HG02759 (cell line): ENCODE measurements at regions not wholly inside any gene's neighbourhood (a gene's known extent, or its start where the extent isn't known, plus 50 kb on each side); places are given as distances from the start of the nearest gene placed in this dataset.

Experiments
- ATAC-seq: cut with Tn5 transposase; IDR thresholded peaks from one replicate; pipeline ENCODE4 v1.9.1; 2021; ENCODE audit warnings: mild to moderate bottlenecking, moderate library complexity; ENCODE audit not compliant: unreplicated experiment

DNA sequence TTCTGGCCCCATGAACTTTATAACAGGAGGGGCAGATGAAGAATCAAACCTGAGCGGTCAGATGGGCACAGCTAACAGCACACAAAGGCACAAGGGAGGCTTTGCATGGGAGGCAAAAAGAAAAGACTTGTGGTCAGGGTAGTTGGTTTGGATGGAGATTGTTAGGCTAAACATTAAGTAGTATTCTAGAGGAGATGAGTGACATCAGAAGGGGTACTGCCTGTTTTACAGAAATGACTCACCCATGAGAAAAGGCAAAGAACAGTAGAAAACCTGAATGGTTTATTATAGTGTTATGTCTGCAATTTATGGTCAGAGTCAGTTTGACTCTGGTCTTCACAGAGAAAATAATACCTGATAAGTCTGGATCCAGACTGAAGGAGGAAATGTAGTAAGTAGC lies 129.8 kb upstream of the KIRREL3 start:
- ATAC-seq = peak; percentile 68

DNA sequence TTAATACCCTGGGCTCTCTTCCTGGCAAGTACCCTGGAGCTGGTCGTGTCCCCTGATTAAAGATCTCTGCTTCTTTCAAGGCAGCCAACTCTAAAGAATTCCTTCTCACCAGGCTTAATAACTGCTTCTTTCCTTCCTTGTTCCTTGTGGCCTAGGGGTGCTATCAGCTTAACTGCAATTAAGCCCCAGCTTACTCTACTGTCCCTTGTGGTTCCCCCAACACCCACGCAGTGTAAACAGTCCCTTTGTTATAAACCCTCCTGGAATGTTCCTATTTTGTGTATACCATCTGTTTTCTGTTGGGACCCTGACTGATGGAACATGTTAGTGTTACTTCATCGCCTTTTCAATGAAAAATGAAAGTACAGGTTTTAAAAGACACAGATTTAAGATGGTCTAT lies 126.4 kb upstream of the KIRREL3 start:
- no peak for ATAC-seq

DNA sequence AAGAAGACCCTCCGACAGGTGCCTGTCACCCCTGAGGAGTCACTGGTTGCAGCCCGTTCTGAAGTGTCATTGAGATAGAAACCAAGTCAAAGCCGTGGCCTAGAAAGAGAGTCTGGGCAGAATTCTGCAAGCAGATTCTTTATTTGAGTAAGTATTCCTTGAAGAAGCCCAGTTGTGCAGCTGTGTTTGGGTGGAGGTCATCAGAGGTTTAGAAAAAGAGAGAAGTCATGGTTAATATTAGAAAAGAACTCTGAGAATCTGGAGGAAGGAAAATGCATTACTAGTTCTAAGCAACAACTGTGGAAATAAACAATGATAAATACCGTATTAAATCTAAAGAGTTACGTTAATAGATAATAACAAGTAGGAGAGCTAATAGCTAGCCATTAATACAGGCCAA lies 118.8 kb upstream of the KIRREL3 start:
- no peak for ATAC-seq

DNA sequence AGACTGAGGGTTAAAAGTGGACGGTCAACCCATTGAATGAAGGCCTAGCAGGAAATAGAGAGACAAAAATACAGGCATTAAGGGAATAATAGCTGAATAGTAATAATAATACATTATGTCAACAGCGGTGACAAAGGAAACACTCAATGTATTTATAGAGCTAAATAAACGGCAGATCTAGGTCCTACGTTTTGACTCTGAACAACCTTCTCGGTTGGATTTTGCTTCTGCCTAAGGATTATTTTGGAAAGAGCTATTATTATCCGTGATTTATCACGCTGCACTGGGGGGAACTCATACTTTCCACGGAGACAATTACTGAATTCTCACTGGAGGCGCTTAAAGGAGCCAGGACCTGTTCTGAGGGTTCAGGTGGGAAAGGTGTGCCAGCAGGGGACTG lies 118.2 kb upstream of the KIRREL3 start:
- no peak for ATAC-seq

DNA sequence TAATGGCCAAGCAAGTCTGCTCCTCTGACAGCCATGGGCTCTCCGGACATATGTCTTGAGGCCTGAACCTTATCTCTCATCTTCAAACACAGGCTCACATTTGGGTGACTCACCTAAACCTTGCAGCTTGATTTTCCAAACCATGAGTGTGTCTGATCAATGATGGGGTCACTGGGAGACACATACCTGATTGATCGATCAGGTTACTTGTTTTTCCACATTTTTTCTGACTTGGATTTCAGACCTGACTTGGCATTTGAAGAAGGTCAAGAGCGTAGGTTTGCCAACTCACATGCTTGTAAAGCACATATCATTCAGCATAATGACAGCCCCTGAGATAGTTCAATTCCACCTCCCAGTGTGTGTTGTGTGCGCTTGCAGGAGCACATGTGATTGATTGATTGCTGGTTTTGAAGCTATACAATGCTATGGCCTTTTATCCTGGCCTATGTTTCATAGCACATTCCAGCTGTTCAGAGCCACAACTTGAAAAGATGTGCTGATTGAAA lies 116.7 kb upstream of the KIRREL3 start:
- ATAC-seq = no peak

DNA sequence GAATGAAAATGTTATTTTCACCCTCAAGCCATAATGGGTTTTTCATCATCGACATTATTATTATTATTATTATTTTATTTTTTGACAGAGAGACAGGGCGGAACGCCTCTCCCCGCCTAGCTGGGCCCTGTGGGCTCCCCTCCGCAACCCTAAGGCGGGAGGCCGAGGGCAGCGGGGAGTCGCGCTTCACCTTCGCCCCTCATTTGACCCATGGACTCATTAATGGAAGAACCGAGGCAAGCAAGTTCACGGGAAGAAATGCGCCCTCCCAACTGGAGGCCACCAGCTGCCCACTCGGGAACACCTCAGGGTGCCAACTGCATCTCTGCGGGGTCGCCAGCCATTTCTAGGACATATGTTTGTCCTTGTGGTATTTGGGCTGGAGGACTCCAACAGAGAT lies 115.3 kb upstream of the KIRREL3 start:
- ATAC-seq = no peak

DNA sequence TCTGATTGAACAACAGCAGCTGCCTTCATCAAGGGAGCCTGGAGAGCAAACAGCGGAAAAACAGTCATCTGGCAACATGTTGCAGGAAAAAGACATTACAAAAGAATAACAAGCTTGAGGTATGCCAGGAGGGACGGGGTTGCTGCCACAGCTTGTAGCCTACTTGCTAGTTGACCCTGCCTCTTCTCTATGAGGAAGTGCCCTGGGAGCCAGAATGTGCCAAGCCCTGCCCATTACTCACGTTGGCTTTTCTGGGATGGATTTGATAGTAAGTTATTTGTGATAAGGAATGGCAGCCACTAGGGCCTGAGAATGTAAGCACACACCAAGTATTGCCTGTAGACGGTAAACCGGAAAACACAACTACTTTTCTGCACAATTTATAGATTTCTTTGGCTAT lies 113.5 kb upstream of the KIRREL3 start:
- no peak for ATAC-seq

DNA sequence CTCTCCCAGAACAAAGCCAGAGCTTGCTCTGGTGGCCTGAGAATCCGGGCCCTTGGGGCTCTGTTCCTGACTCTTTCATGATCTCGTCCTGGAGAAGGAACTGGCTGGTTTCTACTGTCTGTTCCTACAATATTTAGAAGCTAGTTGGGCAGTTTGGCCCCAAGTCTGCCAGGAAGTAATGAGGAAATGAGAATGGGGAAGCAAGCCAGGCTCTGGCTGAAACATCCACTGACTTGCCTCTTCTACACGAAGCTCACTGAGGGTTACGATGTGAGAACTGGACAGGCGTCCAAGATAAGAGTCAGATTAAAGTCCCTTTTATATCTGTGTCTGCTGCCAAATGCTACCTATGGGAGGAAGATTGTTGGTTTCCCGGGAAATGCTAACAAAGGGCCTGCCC lies 110.0 kb upstream of the KIRREL3 start:
- ATAC-seq = no peak

DNA sequence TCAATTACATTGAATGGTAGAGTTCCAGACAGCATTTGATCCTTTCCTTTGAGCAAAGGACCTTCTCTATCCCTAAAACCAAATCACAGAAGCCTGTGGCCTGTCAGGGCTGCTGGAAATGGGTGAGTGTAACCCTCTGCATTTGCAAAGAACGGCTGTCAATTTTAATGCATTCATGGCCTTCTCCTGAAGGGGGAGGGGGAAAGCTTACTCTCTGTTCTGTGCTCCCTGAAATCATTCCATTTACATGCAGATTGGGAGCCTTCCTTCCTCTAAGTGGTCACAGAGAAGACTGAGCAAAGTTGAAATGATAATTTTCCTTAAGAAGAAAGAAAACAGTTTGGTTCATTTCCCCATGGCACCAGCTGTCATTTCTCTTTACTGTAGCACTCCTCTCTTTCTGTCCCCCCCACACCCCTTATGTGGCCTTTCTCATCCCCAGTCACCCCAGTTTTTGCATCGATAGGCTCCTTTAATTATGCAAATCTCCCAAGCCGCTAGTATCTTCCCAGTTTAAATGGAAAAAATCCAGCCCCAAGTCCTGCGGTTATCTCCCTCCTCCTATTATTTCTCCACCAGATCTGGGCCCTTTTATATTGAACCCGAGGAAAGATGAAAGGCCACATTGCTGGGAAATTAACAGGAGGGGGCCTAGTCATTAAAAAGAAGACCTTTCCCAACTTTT lies 109.4 kb upstream of the KIRREL3 start:
- no peak for ATAC-seq

DNA sequence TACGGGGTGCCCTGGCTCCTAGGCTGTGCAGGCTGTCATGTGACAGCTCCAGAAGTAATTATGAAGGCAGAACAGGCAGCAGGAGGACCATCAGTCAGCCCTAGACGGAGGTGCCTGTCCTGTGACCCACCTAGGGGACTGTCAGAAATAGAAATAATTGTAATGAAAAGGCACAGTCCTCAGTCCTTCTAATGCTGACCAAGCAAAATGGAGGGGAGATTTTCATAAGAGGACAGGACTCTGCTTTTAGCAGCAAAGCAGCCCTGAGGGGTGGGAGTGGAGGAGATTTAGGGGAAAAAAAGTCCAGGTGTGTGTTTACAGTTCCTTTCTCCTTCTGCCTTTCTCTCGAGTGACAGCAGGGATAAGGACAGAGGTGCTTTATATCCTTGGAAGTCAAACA lies 108.3 kb upstream of the KIRREL3 start:
- no peak for ATAC-seq

DNA sequence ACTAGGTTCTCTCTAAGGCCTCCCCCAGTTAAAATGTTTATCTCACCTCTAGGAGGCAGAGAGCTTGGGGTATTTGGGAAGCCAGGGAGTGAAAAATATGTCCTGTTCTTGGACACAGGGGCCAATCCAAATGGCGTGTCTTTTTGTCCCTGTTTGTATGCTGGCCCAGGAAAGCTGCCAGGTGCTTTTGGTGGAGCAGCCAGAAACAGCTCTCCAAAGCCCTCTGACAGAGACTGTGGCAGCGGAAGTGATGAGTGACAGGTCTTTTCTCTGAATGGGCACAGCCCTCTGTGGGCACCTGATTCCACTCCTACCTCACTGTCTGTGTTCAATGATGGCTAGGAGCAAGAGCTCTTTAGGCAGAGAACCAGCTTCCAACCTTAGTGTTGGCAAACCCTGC lies 106.4 kb upstream of the KIRREL3 start:
- ATAC-seq = no peak

DNA sequence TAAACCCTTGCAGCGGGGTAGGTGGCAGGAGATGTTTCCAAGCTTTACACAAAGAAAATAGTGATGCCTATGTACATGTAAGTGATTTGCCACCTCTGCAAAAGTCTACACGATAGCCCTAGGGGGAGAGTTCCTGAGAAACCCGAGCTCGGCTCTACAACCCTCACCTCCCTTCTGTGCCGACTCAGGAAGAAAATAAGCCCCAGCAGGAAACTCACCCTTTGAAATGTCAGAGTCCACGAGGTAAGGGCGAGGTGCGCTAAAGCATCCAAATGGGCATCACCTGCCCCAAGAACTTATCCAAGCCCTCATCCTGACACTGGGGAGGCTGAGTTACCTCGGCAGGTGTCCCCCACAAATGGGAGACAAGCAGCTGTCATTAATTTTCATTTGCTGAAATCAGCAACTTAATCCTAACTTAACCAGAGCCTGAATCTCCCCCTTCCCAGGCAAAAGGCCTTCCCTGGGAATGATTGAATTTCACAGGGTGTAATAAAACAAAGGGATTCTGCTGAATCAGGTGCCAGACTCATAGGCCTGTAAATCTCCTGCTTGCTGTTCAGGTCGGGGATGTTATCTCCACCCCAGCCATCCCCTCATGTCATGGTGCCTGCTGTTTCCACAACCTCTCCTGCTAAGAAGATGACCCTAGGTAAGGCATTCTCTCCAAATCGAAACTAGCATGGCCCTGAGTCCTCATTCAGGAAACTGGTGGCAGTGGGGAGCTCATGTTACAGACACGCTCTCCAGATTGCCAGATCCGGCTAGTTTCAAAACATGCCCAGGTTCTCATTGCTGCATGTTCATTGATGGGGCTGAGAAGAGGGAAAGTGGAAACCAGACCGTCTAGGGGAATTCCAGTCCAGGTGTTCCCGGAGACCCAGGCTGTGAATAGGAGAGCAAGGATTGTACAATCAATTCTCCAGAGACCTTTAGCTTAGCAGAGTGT lies 105.3 kb upstream of the KIRREL3 start:
- no peak for ATAC-seq

DNA sequence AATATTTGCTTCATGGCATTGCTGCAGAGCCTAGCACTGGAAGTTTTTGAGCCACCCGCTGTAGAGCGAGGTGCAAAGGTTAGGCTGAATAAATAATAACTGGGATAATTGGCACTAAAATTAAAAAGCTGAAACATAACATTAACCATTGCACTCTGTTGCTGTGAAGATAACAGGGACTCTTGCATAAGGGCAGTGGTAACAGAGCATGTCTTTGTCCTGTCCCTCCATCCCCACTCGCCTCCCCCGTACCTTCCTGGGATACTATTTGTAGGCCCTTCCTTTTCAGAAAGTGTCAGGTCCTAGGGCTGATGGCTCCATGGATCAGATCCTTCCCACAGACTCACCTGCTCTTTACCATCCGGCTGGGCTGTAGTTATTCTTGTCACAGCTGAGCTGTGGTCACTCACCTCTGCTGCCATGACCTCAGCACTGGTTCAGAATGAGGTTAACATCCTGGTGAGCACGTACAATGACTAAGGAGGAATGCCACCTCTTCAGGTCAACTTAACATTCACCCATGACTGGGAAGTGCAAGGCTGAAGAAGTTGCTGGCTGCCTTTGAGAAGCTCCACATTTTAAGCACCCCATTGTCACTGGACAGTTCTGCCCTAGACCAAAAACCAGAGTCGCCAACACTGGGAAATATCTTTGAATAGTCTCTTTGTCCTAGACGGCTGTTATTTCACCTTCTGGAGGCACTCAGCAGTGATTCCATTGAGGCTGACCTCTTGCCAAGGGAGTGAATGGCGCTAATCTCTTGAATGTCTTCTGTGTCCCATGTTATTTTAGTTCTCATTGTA lies 103.2 kb upstream of the KIRREL3 start:
- ATAC-seq = no peak

DNA sequence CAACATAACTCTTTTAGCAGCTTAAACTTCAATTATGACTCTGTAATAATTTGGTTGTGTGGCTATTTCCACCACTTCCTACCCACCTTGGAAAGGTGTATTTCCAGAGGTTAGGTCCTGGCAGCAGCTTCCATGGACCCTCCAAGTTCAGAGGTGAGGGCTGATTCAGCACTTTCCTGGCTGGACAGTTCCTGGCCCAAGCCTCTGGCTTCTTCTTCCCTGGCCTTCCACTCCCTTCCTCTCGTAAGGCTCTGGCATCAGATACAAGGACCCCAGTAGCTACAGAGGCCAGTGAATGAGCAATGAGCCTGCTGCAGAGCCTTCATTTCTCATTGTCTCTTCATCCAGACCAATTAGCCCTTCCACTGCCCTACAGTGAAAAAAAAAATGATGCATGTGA lies 98.1 kb upstream of the KIRREL3 start:
- ATAC-seq = no peak

DNA sequence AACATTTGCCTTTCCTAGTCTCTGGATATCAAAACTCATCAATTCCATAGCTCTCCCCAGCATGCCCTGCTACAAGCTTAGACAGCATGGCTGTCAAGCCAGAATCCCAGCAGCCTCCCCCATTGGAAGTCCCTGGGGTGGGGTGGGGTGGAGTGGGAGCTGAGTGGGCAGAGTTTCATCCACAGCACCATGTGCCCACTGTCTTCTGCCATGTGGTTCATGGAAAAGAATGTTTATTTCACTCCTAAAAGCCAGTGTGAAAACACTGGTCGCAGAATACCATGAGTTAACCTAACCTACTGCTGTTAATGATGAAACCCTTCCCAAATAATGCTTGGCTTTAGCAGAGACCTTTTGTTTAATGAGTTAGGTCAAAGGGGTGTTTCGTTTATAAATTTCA lies 80.2 kb upstream of the KIRREL3 start:
- no peak for ATAC-seq

DNA sequence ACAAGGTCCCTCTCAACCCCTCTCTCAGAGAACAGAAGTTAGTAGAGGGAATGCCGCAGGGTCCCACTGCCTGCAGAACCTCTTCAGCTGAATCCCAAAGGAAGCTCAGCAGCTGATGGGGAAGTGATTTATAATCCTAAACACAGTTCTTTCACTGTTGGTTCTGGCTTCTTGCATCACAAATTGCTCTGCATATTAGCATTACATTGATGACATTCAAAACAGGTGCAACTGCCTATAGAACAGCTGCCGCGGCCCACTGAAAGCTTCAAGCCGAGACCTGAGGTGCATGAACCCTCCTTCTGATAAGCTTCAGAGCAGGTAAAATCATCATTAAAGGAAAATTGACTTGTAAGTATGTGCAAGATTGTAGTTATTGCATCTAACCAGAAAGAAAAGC lies 75.2 kb upstream of the KIRREL3 start:
- ATAC-seq = no peak

DNA sequence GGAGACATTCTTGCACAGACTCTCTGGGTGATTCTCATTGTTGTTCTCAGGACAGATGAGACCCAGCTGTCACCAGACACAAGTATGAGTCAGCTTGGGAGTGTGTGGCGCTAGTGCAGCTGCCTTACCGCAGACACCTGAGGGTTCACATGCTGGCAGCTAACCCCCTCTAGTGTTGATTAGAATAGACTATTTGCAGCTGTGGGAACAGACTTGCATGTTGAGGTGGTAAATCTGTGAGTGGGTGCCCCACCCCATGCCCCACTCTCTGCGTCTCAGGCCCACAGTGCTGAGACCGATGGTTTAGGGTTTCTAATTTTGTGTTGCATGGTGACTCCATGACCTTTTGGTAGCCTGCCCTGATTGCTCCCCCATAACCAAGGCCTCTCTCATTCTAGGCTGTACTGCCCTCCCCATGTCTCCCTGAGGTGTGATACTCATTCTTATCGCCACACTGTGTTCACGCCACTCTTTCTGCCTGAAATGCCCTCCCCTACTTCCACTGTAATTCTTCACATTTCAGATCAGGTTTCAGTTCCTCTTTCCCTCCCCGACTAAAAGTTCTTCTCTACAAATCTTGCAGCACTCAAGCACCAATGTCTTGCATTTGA lies 73.7 kb upstream of the KIRREL3 start:
- ATAC-seq = peak; percentile 94

DNA sequence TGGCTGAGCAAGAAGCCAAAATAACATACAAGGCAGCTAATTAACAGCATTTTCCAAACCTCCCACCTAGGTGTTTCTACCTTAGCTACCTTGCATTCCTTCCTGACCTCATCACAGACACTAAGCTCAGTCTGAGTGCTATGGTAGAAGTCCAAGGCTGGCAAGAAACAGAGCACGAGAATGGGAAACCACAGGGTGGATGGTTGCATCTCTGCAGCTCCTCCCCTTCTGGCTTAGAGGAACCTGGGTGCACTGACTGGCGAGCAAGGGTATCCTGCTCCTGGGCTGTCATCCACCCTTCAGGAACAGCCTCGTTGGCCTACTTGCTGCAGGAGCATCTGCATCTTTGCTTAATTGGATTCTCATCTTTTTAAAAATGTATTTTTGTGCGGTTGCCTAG lies 73.1 kb upstream of the KIRREL3 start:
- ATAC-seq = no peak

DNA sequence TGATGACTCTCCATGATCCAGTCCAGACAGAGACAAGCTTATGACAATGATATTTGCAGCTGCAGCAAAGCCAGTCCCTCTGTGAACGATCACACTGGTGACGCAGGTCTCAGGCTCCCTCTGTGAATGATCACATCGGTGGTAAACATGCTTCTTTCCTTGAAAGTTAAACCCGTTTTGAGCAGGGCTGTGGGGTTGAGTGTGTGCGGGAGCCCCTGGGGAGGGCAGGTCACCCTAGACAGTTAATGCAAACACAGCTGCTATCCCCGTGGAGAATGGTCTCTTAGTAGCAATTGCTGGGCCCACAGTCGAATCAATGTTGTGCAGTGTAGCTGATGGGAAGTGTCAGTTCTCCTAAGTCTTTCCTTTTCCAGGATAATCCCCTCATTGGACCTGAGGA lies 71.0 kb upstream of the KIRREL3 start:
- ATAC-seq = no peak

DNA sequence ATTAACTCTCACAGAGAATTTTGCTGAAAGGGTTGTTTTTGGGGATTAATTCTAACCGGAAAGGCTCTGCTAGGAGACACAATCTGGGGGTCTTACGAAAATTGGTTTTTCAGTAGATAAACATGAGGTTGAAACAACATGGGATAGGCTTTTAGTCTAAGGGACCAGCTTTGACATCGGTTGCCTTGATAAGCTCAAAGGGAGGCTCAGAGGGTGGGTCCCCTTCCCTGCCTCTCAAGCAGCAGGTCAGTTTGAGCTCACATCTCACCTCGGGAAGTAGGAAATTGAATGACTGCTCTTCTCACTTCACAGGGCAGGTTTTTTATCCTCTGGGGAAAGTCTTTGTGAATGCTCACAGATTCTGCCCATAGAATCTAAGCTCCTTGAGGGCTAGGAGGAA lies 70.2 kb upstream of the KIRREL3 start:
- ATAC-seq = no peak
